ENCODE measurements at regions not wholly inside any gene's neighbourhood (a gene's known extent, or its start where the extent isn't known, plus 50 kb on each side); places are given as distances from the start of the nearest gene placed in this dataset.
"Not testable (repeated sequence)": the region's sequence is repeated elsewhere in the genome, so short reads cannot be mapped to it uniquely, and the experiment has no call there.

- DNase-seq (ENCODE audit: low spot score) = not testable (repeated sequence)
Observed at GRCh38 chr2:111532682-111533556, 351.1 kb downstream of the ANAPC1 start.

GRCh38 chr2:111533557-111534247 lies 350.3 kb downstream of the ANAPC1 start:
- not testable (repeated sequence) for DNase-seq (ENCODE audit: low spot score)

GRCh38 chr2:111534910-111535352 lies 349.1 kb downstream of the ANAPC1 start:
- peak; percentile 52 for DNase-seq (ENCODE audit: low spot score)

GRCh38 chr2:111535404-111535803 lies 348.6 kb downstream of the ANAPC1 start:
- DNase-seq (ENCODE audit: low spot score) = peak; percentile 66

- no peak for DNase-seq (ENCODE audit: low spot score)
Observed at GRCh38 chr2:111537078-111537655, 346.8 kb downstream of the ANAPC1 start.

GRCh38 chr2:111539991-111540390 lies 344.0 kb downstream of the ANAPC1 start:
- not testable (repeated sequence) for DNase-seq (ENCODE audit: low spot score)

GRCh38 chr2:111542120-111542774 lies 341.7 kb downstream of the ANAPC1 start:
- peak; percentile 80 for DNase-seq (ENCODE audit: low spot score)

GRCh38 chr2:111544006-111544405 lies 340.0 kb downstream of the ANAPC1 start:
- DNase-seq (ENCODE audit: low spot score) = not testable (repeated sequence)

GRCh38 chr2:111545723-111546431 lies 338.1 kb downstream of the ANAPC1 start:
- not testable (repeated sequence) for DNase-seq (ENCODE audit: low spot score)

GRCh38 chr2:111546578-111546977 lies 337.4 kb downstream of the ANAPC1 start:
- not testable (repeated sequence) for DNase-seq (ENCODE audit: low spot score)

- not testable (repeated sequence) for DNase-seq (ENCODE audit: low spot score)
Observed at GRCh38 chr2:111549174-111549573, 334.8 kb downstream of the ANAPC1 start.

- DNase-seq (ENCODE audit: low spot score) = not testable (repeated sequence)
Observed at GRCh38 chr2:111551428-111551827, 332.6 kb downstream of the ANAPC1 start.

GRCh38 chr2:111552625-111553024 lies 331.4 kb downstream of the ANAPC1 start:
- not testable (repeated sequence) for DNase-seq (ENCODE audit: low spot score)

GRCh38 chr2:111559301-111559700 lies 324.7 kb downstream of the ANAPC1 start:
- DNase-seq (ENCODE audit: low spot score) = not testable (repeated sequence)

GRCh38 chr2:111559814-111560213 lies 324.2 kb downstream of the ANAPC1 start:
- not testable (repeated sequence) for DNase-seq (ENCODE audit: low spot score)

- not testable (repeated sequence) for DNase-seq (ENCODE audit: low spot score)
Observed at GRCh38 chr2:111566068-111566467, 317.9 kb downstream of the ANAPC1 start.

GRCh38 chr2:111567233-111567632 lies 316.8 kb downstream of the ANAPC1 start:
- not testable (repeated sequence) for DNase-seq (ENCODE audit: low spot score)

GRCh38 chr2:111569356-111570199 lies 314.4 kb downstream of the ANAPC1 start:
- DNase-seq (ENCODE audit: low spot score) = not testable (repeated sequence)

- peak; percentile 11 for DNase-seq (ENCODE audit: low spot score)
Observed at GRCh38 chr2:111570300-111571114, 313.5 kb downstream of the ANAPC1 start.
